ENCODE measurements at regions not wholly inside any gene's neighbourhood (a gene's known extent, or its start where the extent isn't known, plus 50 kb on each side); places are given as distances from the start of the nearest gene placed in this dataset.

- TF ChIP-seq ZNF639 (tag by site-specific recombination; IDR thresholded peaks at IDR 0.05) (no peak), CTCF (tag by site-specific recombination; IDR thresholded peaks at IDR 0.05) (no peak), ZNF692 (tag by site-specific recombination; IDR thresholded peaks at IDR 0.05) (no peak), KLF9 (tag by site-specific recombination; IDR thresholded peaks at IDR 0.05; ENCODE audit: low read depth) (no peak), ZNF335 (tag by site-specific recombination; conservative IDR thresholded peaks at IDR 0.05) (no peak), MYNN (tag by site-specific recombination; IDR thresholded peaks at IDR 0.05; ENCODE audit: borderline replicate concordance) (no peak)
Observed at GRCh38 chr11:16561150-16561549, 177.3 kb upstream of the C11orf58 start.
